Activated CD4-positive, CD25-positive, alpha-beta regulatory T cell treated with anti-CD3 and anti-CD28 coated beads, Interleukin-2, amount 50 U/mL, for 72 hours (primary cell): ENCODE measurements at regions not wholly inside any gene's neighbourhood (a gene's known extent, or its start where the extent isn't known, plus 50 kb on each side); places are given as distances from the start of the nearest gene placed in this dataset.
"Not testable (repeated sequence)": the region's sequence is repeated elsewhere in the genome, so short reads cannot be mapped to it uniquely, and the experiment has no call there.

ENCODE experiments used
- DNase-seq: peaks from one replicate; pipeline ENCODE4 v3.0.0; 2021

GRCh38 chr2:7324706-7325105 is 407.5 kb downstream of the RNF144A start:
- no peak for DNase-seq

- no peak for DNase-seq
Measured at GRCh38 chr2:7325186-7325585, 408.0 kb downstream of the RNF144A start.

- DNase-seq, result no peak
Measured at GRCh38 chr2:7329465-7329864, 412.3 kb downstream of the RNF144A start.

GRCh38 chr2:7333189-7333765 is 416.1 kb downstream of the RNF144A start:
- no peak for DNase-seq

- no peak for DNase-seq
Measured at GRCh38 chr2:7333960-7334493, 416.8 kb downstream of the RNF144A start.

- DNase-seq, result no peak
Measured at GRCh38 chr2:7338961-7339360, 421.7 kb downstream of the RNF144A start.

GRCh38 chr2:7346336-7346735 is 429.1 kb downstream of the RNF144A start:
- DNase-seq, result no peak

- no peak for DNase-seq
Measured at GRCh38 chr2:7348761-7349160, 431.5 kb downstream of the RNF144A start.

- no peak for DNase-seq
Measured at GRCh38 chr2:7352191-7352590, 435.0 kb downstream of the RNF144A start.

- DNase-seq, result no peak
Measured at GRCh38 chr2:7353571-7353970, 436.4 kb downstream of the RNF144A start.

GRCh38 chr2:7355781-7356180 is 438.6 kb downstream of the RNF144A start:
- no peak for DNase-seq

GRCh38 chr2:7356909-7357584 is 439.8 kb downstream of the RNF144A start:
- no peak for DNase-seq

- no peak for DNase-seq
Measured at GRCh38 chr2:7357993-7358392, 440.8 kb downstream of the RNF144A start.

- no peak for DNase-seq
Measured at GRCh38 chr2:7358865-7359447, 441.7 kb downstream of the RNF144A start.

GRCh38 chr2:7363906-7364305 is 446.7 kb downstream of the RNF144A start:
- no peak for DNase-seq

- DNase-seq, result no peak
Measured at GRCh38 chr2:7368211-7368610, 451.0 kb downstream of the RNF144A start.

GRCh38 chr2:7373156-7373555 is 455.9 kb downstream of the RNF144A start:
- DNase-seq, result no peak

GRCh38 chr2:7375901-7376300 is 458.7 kb downstream of the RNF144A start:
- DNase-seq, result no peak

- DNase-seq, result no peak
Measured at GRCh38 chr2:7377916-7378569, 460.8 kb downstream of the RNF144A start.

- no peak for DNase-seq
Measured at GRCh38 chr2:7378591-7378990, 461.4 kb downstream of the RNF144A start.

GRCh38 chr2:7379799-7380198 is 462.6 kb downstream of the RNF144A start:
- DNase-seq, result no peak

- no peak for DNase-seq
Measured at GRCh38 chr2:7384773-7385349, 467.6 kb downstream of the RNF144A start.

- DNase-seq, result not testable (repeated sequence)
Measured at GRCh38 chr2:7390311-7390710, 473.1 kb downstream of the RNF144A start.
